HepG2 (cell line): ENCODE measurements at regions not wholly inside any gene's neighbourhood (a gene's known extent, or its start where the extent isn't known, plus 50 kb on each side); places are given as distances from the start of the nearest gene placed in this dataset.

Experiments used
- GZF1 ChIP-seq: sonication (generic); formaldehyde crosslinking; IDR thresholded peaks from 2 replicates; pipeline ENCODE4 v1.5.1; 2020; ENCODE audit warnings: mild to moderate bottlenecking, missing genetic modification reagents
- HNRNPLL ChIP-seq: fragments of 200-400 bp; formaldehyde crosslinking; IDR thresholded peaks from 2 replicates; pipeline ENCODE4 v1.6.1; 2017; ENCODE audit warnings: mild to moderate bottlenecking, low read depth, low read length; ENCODE audit not compliant: poor library complexity, severe bottlenecking
- NR2F6 ChIP-seq, 2 experiments: IDR thresholded peaks; 2 replicates each; pipeline ENCODE4 v1.6.1; 2016; ENCODE audit warnings: antibody characterized with exemption in 1 of 2, mild to moderate bottlenecking in 1 of 2
- ONECUT2 ChIP-seq: sonication (generic); formaldehyde crosslinking; IDR thresholded peaks from 2 replicates; pipeline ENCODE4 v1.4.0; 2020; ENCODE audit warnings: missing genetic modification reagents
- SOX13 ChIP-seq, 3 experiments: fragments of 450-650 bp in 1 of 3; sonication (generic) in 1 of 3; formaldehyde crosslinking in 1 of 3; IDR thresholded peaks in 2 of 3; conservative IDR thresholded peaks in 1 of 3; 2 replicates each; pipeline versions ENCODE4 v1.5.0 to v1.6.1; 2016 to 2020; ENCODE audit warnings: antibody characterized with exemption in 1 of 3, mild to moderate bottlenecking in 1 of 3, missing compliant biosample characterization in 1 of 3, missing genetic modification reagents in 1 of 3, moderate library complexity in 1 of 3
- ZIK1 ChIP-seq: sonication (generic); formaldehyde crosslinking; IDR thresholded peaks from 2 replicates; pipeline ENCODE4 v1.5.0; 2020; ENCODE audit warnings: mild to moderate bottlenecking, low read depth, missing genetic modification reagents, borderline replicate concordance
- ZMYM2 ChIP-seq: sonication (generic); formaldehyde crosslinking; IDR thresholded peaks from 2 replicates; pipeline ENCODE4 v1.8.0; 2022; ENCODE audit warnings: mild to moderate bottlenecking, missing genetic modification reagents
- ZNF180 ChIP-seq: sonication (generic); formaldehyde crosslinking; IDR thresholded peaks from 2 replicates; pipeline ENCODE4 v1.4.0; 2020; ENCODE audit warnings: low read depth, missing genetic modification reagents, borderline replicate concordance
- ZSCAN9 ChIP-seq: IDR thresholded peaks from 2 replicates; pipeline ENCODE4 v1.6.1; 2016; ENCODE audit warnings: borderline replicate concordance
- TF ChIP-seq, protein P1 (sequence below): sonication (generic); formaldehyde crosslinking; IDR thresholded peaks from 2 replicates; pipeline ENCODE4 v1.5.1; 2020; ENCODE audit warnings: mild to moderate bottlenecking, missing genetic modification reagents
- TF ChIP-seq, protein P2 (sequence below): sonication (generic); formaldehyde crosslinking; IDR thresholded peaks from 2 replicates; pipeline ENCODE4 v1.9.0; 2022; ENCODE audit warnings: missing genetic modification reagents, mild to moderate bottlenecking, borderline replicate concordance
- TF ChIP-seq, protein P3 (sequence below): sonication (generic); formaldehyde crosslinking; IDR thresholded peaks from 2 replicates; pipeline ENCODE4 v1.9.0; 2021; ENCODE audit warnings: missing genetic modification reagents, borderline replicate concordance
- TF ChIP-seq, protein P4 (sequence below): sonication (generic); formaldehyde crosslinking; IDR thresholded peaks from 2 replicates; pipeline ENCODE4 v1.5.1; 2020; ENCODE audit warnings: mild to moderate bottlenecking, missing genetic modification reagents, moderate library complexity
- TF ChIP-seq, protein P5 (sequence below): sonication (generic); formaldehyde crosslinking; conservative IDR thresholded peaks from 2 replicates; pipeline ENCODE4 v1.4.0; 2020; ENCODE audit warnings: missing genetic modification reagents

DNA sequence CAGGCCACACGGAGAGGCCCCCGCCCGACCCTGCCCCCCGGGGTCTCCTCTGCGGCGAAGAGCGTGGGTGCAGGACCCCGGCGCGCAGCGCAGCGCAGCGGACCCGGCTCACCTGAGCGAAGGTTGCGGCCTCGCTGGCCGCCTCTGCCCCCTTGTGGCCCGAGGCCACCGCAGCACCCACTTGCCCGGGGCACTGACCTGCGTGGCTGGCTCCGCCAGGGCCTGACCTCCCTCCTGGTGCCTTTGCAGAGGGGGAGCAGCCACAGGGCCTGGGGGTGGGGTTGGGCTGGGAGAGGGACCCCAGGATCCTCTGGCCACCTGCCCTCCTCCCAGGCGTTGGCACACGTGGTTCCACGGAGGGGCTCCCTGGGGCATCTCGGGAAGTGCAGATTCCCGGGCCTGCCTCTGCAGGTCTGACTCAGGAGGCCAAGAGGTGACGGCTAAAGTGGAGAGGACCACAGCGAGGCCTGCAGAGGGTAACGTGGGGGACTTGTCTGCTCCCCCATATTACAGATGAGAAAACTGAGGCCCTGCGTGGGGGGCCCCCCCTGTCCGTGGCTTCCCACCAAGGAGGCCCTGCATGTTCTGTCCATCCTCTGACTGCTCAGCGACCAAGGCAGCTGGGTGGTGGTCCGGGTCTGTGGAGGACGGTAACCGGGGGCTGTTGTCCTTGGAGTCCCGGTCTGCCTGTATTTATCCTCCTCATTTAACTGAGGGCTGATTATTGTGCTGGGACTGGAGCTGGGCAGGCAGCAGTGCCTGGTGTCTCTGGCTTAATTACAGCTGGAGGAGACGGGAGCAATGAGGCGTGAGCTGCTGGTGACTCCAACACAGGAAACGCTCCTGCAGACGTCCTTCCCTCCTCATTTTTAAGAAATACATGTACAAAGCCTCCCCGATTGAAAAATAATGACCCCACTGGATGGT is 67.9 kb upstream of the BEGAIN start (continued):
- TF ChIP-seq, protein P1, sequence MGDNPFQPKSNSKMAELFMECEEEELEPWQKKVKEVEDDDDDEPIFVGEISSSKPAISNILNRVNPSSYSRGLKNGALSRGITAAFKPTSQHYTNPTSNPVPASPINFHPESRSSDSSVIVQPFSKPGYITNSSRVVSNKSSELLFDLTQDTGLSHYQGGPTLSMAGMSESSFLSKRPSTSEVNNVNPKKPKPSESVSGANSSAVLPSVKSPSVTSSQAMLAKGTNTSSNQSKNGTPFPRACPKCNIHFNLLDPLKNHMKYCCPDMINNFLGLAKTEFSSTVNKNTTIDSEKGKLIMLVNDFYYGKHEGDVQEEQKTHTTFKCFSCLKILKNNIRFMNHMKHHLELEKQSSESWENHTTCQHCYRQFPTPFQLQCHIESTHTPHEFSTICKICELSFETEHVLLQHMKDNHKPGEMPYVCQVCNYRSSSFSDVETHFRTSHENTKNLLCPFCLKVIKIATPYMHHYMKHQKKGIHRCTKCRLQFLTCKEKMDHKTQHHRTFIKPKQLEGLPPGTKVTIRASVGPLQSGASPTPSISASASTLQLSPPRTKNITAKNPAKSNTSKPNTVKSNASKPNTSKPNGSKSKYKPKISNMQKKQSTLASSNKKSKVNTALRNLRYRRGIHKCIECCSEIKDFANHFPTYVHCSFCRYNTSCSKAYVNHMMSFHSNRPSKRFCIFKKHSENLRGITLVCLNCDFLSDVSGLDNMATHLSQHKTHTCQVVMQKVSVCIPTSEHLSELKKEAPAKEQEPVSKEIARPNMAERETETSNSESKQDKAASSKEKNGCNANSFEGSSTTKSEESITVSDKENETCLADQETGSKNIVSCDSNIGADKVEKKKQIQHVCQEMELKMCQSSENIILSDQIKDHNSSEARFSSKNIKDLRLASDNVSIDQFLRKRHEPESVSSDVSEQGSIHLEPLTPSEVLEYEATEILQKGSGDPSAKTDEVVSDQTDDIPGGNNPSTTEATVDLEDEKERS (CRISPR knock-in tag) = peak; percentile 61; the same call in 1 of the 2 replicates
- TF ChIP-seq HNRNPLL (peak; percentile 18), ZMYM2 (CRISPR knock-in tag) (0 out of 2 replicates have a peak, but pooled peaks have one; percentile 30), ZSCAN9 (CRISPR knock-in tag) (no peak), ZNF180 (no peak), ONECUT2 (CRISPR knock-in tag) (no peak), GZF1 (CRISPR knock-in tag) (0 out of 2 replicates have a peak, but pooled peaks have one; percentile 40), ZIK1 (CRISPR knock-in tag) (0 out of 2 replicates have a peak, but pooled peaks have one; percentile 74), NR2F6 (IDR thresholded peaks at IDR 0.05) (no peak), NR2F6 (CRISPR knock-in tag; IDR thresholded peaks at IDR 0.05) (0 out of 2 replicates have a peak, but pooled peaks have one; percentile 46), SOX13 (IDR thresholded peaks at IDR 0.05) (no peak), SOX13 (CRISPR knock-in tag; conservative IDR thresholded peaks at IDR 0.05 in 1 of 2, IDR thresholded peaks at IDR 0.05 in 1 of 2) (0 out of 4 replicates have a peak, but pooled peaks of 1 of the 2 experiments have one; percentile 6)
- TF ChIP-seq, protein P2, sequence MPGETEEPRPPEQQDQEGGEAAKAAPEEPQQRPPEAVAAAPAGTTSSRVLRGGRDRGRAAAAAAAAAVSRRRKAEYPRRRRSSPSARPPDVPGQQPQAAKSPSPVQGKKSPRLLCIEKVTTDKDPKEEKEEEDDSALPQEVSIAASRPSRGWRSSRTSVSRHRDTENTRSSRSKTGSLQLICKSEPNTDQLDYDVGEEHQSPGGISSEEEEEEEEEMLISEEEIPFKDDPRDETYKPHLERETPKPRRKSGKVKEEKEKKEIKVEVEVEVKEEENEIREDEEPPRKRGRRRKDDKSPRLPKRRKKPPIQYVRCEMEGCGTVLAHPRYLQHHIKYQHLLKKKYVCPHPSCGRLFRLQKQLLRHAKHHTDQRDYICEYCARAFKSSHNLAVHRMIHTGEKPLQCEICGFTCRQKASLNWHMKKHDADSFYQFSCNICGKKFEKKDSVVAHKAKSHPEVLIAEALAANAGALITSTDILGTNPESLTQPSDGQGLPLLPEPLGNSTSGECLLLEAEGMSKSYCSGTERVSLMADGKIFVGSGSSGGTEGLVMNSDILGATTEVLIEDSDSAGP (CRISPR knock-in tag) = peak; percentile 66; the same call in 1 of the 2 replicates
- TF ChIP-seq, protein P3, sequence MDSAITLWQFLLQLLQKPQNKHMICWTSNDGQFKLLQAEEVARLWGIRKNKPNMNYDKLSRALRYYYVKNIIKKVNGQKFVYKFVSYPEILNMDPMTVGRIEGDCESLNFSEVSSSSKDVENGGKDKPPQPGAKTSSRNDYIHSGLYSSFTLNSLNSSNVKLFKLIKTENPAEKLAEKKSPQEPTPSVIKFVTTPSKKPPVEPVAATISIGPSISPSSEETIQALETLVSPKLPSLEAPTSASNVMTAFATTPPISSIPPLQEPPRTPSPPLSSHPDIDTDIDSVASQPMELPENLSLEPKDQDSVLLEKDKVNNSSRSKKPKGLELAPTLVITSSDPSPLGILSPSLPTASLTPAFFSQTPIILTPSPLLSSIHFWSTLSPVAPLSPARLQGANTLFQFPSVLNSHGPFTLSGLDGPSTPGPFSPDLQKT = no peak
- TF ChIP-seq, protein P4, sequence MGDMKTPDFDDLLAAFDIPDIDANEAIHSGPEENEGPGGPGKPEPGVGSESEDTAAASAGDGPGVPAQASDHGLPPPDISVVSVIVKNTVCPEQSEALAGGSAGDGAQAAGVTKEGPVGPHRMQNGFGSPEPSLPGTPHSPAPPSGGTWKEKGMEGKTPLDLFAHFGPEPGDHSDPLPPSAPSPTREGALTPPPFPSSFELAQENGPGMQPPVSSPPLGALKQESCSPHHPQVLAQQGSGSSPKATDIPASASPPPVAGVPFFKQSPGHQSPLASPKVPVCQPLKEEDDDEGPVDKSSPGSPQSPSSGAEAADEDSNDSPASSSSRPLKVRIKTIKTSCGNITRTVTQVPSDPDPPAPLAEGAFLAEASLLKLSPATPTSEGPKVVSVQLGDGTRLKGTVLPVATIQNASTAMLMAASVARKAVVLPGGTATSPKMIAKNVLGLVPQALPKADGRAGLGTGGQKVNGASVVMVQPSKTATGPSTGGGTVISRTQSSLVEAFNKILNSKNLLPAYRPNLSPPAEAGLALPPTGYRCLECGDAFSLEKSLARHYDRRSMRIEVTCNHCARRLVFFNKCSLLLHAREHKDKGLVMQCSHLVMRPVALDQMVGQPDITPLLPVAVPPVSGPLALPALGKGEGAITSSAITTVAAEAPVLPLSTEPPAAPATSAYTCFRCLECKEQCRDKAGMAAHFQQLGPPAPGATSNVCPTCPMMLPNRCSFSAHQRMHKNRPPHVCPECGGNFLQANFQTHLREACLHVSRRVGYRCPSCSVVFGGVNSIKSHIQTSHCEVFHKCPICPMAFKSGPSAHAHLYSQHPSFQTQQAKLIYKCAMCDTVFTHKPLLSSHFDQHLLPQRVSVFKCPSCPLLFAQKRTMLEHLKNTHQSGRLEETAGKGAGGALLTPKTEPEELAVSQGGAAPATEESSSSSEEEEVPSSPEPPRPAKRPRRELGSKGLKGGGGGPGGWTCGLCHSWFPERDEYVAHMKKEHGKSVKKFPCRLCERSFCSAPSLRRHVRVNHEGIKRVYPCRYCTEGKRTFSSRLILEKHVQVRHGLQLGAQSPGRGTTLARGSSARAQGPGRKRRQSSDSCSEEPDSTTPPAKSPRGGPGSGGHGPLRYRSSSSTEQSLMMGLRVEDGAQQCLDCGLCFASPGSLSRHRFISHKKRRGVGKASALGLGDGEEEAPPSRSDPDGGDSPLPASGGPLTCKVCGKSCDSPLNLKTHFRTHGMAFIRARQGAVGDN (CRISPR knock-in tag) = peak; percentile 80
- TF ChIP-seq, protein P5, sequence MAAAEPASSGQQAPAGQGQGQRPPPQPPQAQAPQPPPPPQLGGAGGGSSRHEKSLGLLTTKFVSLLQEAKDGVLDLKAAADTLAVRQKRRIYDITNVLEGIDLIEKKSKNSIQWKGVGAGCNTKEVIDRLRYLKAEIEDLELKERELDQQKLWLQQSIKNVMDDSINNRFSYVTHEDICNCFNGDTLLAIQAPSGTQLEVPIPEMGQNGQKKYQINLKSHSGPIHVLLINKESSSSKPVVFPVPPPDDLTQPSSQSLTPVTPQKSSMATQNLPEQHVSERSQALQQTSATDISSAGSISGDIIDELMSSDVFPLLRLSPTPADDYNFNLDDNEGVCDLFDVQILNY (CRISPR knock-in tag) = no peak
